ENCODE measurements at regions not wholly inside any gene's neighbourhood (a gene's known extent, or its start where the extent isn't known, plus 50 kb on each side); places are given as distances from the start of the nearest gene placed in this dataset.

DNA sequence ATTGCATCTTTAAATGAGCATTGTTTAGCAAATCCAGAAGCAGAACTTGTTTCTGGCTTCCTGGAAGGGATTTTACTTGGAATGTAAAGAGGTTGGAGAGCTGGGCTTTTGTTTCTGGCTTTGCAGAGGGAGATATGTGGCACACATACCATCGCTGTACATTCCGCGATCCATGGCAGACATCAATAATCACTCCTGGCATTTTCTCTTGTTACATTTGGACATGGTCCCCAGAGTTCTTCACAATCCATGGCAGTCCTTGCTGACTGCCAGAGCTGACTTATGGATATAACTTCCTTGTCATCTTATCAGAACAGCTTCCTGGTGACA lies 445.6 kb upstream of the SPRED2 start:
- TF ChIP-seq CTCF (IDR thresholded peaks at IDR 0.05) (no peak), ZFX (IDR thresholded peaks at IDR 0.05; ENCODE audit: borderline replicate concordance) (no peak)
